ENCODE measurements at regions not wholly inside any gene's neighbourhood (a gene's known extent, or its start where the extent isn't known, plus 50 kb on each side); places are given as distances from the start of the nearest gene placed in this dataset.

GRCh38 chr18:73684647-73685046 is 463.0 kb downstream of the FBXO15 start:
- TF ChIP-seq CREB5 (CRISPR knock-in tag; IDR thresholded peaks at IDR 0.05; ENCODE audit: low read depth), result no peak
- no peak for TF ChIP-seq RARB (CRISPR knock-in tag; IDR thresholded peaks at IDR 0.05)
- TF ChIP-seq ISL1 (CRISPR knock-in tag; IDR thresholded peaks at IDR 0.05), result no peak
- TF ChIP-seq, protein P1, sequence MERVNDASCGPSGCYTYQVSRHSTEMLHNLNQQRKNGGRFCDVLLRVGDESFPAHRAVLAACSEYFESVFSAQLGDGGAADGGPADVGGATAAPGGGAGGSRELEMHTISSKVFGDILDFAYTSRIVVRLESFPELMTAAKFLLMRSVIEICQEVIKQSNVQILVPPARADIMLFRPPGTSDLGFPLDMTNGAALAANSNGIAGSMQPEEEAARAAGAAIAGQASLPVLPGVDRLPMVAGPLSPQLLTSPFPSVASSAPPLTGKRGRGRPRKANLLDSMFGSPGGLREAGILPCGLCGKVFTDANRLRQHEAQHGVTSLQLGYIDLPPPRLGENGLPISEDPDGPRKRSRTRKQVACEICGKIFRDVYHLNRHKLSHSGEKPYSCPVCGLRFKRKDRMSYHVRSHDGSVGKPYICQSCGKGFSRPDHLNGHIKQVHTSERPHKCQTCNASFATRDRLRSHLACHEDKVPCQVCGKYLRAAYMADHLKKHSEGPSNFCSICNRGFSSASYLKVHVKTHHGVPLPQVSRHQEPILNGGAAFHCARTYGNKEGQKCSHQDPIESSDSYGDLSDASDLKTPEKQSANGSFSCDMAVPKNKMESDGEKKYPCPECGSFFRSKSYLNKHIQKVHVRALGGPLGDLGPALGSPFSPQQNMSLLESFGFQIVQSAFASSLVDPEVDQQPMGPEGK (CRISPR knock-in tag; IDR thresholded peaks at IDR 0.05; ENCODE audit: borderline replicate concordance), result no peak
- TF ChIP-seq ZFP30 (CRISPR knock-in tag; IDR thresholded peaks at IDR 0.05), result no peak
- no peak for TF ChIP-seq CSDC2 (CRISPR knock-in tag; IDR thresholded peaks at IDR 0.05)
- TF ChIP-seq TSHZ2 (CRISPR knock-in tag; IDR thresholded peaks at IDR 0.05), result no peak
- no peak for TF ChIP-seq CSRNP3 (CRISPR knock-in tag; IDR thresholded peaks at IDR 0.05)
